ENCODE measurements at regions not wholly inside any gene's neighbourhood (a gene's known extent, or its start where the extent isn't known, plus 50 kb on each side); places are given as distances from the start of the nearest gene placed in this dataset.

- no peak for DNase-seq (ENCODE audit: low read depth)
- TF ChIP-seq, protein P1, sequence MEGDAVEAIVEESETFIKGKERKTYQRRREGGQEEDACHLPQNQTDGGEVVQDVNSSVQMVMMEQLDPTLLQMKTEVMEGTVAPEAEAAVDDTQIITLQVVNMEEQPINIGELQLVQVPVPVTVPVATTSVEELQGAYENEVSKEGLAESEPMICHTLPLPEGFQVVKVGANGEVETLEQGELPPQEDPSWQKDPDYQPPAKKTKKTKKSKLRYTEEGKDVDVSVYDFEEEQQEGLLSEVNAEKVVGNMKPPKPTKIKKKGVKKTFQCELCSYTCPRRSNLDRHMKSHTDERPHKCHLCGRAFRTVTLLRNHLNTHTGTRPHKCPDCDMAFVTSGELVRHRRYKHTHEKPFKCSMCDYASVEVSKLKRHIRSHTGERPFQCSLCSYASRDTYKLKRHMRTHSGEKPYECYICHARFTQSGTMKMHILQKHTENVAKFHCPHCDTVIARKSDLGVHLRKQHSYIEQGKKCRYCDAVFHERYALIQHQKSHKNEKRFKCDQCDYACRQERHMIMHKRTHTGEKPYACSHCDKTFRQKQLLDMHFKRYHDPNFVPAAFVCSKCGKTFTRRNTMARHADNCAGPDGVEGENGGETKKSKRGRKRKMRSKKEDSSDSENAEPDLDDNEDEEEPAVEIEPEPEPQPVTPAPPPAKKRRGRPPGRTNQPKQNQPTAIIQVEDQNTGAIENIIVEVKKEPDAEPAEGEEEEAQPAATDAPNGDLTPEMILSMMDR (conservative IDR thresholded peaks at IDR 0.05; ENCODE audit: low read depth, low read length), result no peak
- no peak overlapping the region for H3K4me3 ChIP-seq (ENCODE audit: low read depth, low read length)
Observed at GRCh38 chr4:58551676-58552075, 1441.5 kb upstream of the IGFBP7 start.

DNA sequence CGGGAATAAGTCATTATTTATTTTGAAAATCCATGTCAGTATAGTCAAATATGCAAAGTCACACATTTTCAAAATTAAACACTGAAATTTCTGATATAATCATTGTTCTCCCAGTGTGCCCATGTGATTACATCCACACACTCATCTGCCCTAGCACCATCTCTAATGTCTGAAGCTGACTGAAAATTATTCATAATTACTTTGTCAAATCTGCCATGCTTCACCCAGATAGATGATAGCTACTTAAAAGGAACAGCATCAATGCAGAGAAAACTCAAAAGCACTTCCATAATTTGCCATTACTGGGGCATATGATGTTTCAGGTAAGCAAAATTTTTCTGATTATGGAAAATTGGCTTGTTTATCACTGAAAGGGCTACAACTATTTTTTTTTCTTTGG is 1433.3 kb upstream of the IGFBP7 start:
- no peak for DNase-seq (ENCODE audit: low read depth)
- TF ChIP-seq, protein P1 (conservative IDR thresholded peaks at IDR 0.05; ENCODE audit: low read depth, low read length), result no peak
- H3K4me3 ChIP-seq (ENCODE audit: low read depth, low read length), result no peak overlapping the region

GRCh38 chr4:58541926-58542325 is 1431.7 kb upstream of the IGFBP7 start:
- H3K4me3 ChIP-seq (ENCODE audit: low read depth, low read length), result no peak overlapping the region
- no peak for DNase-seq (ENCODE audit: low read depth)
- TF ChIP-seq, protein P1 (conservative IDR thresholded peaks at IDR 0.05; ENCODE audit: low read depth, low read length), result no peak

- no peak overlapping the region for H3K4me3 ChIP-seq (ENCODE audit: low read depth, low read length)
- no peak for DNase-seq (ENCODE audit: low read depth)
- TF ChIP-seq, protein P1 (conservative IDR thresholded peaks at IDR 0.05; ENCODE audit: low read depth, low read length), result no peak
Observed at GRCh38 chr4:58522765-58523382, 1412.7 kb upstream of the IGFBP7 start.

DNA sequence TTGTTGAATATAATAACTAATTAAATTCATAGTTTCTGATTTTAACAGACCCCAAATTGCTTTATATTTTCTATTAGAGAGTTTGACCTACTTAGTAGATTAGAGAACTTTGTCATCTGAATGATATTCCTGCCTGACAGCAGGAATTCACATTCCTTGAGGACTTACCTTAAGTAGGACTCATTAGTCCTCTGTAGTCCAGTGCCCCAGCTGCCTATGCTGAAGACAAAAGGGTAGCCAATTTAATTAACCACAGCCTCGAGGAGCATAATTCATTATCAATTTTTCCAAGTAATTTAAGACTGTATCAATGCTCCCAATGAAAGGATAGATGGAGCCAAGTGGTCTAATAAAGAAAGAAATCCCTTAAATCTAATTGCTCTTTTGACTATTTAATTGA is 1405.0 kb upstream of the IGFBP7 start:
- no peak for DNase-seq (ENCODE audit: low read depth)
- TF ChIP-seq, protein P1 (conservative IDR thresholded peaks at IDR 0.05; ENCODE audit: low read depth, low read length), result no peak
- H3K4me3 ChIP-seq (ENCODE audit: low read depth, low read length), result no peak overlapping the region

DNA sequence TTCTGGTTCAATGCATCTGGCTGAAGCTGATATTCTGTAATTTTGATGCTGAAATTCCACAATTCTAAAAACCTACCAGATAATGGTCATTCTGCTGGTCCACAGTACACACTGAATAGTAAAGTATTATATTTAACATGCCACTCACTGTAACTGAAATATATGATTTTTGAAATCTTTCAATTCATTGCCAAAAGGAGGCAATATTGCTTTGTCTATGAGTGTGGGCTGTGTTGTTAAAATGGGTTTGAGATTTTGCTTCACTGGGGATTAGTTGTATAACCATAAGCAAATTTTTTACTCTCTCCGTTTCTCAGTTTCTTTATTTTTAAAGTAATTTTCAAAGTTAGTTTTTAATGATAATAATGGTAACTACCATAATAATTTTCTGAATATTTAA is 1404.1 kb upstream of the IGFBP7 start:
- DNase-seq (ENCODE audit: low read depth), result no peak
- no peak overlapping the region for H3K4me3 ChIP-seq (ENCODE audit: low read depth, low read length)
- TF ChIP-seq, protein P1 (conservative IDR thresholded peaks at IDR 0.05; ENCODE audit: low read depth, low read length), result no peak

DNA sequence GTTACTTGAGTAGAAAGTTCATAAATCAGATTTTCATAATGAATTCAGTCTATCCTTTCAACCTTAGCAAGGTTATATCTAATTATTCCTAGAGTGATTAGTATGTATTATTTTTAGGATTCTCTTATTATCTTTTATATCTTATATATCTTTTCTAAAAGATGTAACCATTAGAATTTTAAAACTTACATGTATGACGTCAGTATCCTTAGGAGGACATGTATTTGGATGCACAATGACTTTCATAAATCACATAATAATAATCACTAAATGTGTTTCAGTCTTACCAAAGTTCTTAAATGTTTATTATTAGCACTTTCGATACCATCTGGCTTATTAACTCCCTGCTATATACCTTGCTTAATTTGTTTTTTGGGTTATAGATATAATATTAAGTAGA is 1400.5 kb upstream of the IGFBP7 start:
- no peak for DNase-seq (ENCODE audit: low read depth)
- TF ChIP-seq, protein P1 (conservative IDR thresholded peaks at IDR 0.05; ENCODE audit: low read depth, low read length), result no peak
- no peak overlapping the region for H3K4me3 ChIP-seq (ENCODE audit: low read depth, low read length)
